ENCODE measurements at regions not wholly inside any gene's neighbourhood (a gene's known extent, or its start where the extent isn't known, plus 50 kb on each side); places are given as distances from the start of the nearest gene placed in this dataset.
"Not testable (repeated sequence)": the region's sequence is repeated elsewhere in the genome, so short reads cannot be mapped to it uniquely, and the experiment has no call there.

DNA sequence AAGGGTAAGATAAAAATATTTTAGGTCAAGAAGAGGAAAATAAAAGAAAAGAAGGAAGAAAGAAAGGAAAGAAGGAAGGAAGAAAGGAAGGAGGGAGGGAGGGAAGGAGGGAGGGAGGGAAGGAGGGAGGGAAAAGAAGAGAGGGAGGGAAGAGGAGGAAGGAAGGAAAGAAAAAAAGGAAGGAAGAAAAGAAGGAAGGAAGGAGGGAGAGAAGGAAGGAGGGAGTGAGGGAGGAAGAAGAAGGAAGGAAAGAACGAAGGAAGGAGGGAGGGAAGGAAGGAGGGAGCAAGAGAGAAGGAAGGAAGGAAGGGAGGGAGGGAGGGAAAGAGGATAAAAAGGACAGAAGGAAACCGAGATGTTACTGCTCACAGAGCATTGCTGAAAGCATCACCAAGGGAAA is 209.5 kb upstream of the PITRM1 start:
- Mint-ChIP-seq H3K9me3 (ENCODE audit: unreplicated experiment) (peaks cover 7% of the 10 kb centered on the region), H3K27ac (ENCODE audit: unreplicated experiment) (no peak overlapping the region), H3K27me3 (ENCODE audit: unreplicated experiment) (no peaks in the 10 kb centered on the region), H3K36me3 (ENCODE audit: unreplicated experiment) (no peaks in the 10 kb centered on the region), H3K4me3 (ENCODE audit: unreplicated experiment) (no peak overlapping the region), H3K4me1 (ENCODE audit: unreplicated experiment) (no peaks in the 10 kb centered on the region)
- TF ChIP-seq, protein P1, sequence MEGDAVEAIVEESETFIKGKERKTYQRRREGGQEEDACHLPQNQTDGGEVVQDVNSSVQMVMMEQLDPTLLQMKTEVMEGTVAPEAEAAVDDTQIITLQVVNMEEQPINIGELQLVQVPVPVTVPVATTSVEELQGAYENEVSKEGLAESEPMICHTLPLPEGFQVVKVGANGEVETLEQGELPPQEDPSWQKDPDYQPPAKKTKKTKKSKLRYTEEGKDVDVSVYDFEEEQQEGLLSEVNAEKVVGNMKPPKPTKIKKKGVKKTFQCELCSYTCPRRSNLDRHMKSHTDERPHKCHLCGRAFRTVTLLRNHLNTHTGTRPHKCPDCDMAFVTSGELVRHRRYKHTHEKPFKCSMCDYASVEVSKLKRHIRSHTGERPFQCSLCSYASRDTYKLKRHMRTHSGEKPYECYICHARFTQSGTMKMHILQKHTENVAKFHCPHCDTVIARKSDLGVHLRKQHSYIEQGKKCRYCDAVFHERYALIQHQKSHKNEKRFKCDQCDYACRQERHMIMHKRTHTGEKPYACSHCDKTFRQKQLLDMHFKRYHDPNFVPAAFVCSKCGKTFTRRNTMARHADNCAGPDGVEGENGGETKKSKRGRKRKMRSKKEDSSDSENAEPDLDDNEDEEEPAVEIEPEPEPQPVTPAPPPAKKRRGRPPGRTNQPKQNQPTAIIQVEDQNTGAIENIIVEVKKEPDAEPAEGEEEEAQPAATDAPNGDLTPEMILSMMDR (IDR thresholded peaks at IDR 0.05): no peak
- no peak for DNase-seq (ENCODE audit: extremely low spot score, unreplicated experiment)

DNA sequence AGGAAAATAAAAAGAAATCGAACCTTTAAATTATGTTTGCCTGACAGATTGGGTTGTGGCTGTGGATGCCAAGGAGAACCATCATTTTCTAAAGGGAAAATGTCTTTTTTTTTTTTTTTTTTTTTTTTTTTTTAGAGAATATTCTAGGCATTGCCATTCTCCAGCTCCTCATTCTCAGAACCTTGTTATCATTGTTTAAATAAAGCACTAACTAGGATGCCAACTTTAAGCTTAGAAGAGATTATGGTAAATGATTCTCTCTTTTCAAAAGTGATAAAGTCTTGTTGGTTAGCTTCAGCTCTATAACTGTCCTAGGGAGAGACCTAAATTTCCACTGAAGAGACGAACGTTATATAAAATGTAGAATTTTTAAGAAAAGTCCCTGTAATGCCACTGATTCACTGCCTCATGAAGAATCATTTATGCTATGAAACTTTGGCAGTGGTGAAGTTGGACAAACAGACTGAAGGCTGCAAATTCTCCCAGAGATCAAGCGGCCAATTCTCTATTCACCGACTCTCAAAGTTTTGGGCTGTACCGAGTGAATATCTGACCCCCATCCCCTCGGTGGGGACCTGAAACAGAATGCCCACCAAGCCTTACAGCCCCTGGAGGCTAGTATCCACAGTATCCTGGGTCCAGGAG is 207.9 kb upstream of the PITRM1 start:
- H3K4me1 Mint-ChIP-seq (ENCODE audit: unreplicated experiment): no peaks in the 10 kb centered on the region
- TF ChIP-seq, protein P1 (IDR thresholded peaks at IDR 0.05): no peak
- H3K27ac Mint-ChIP-seq (ENCODE audit: unreplicated experiment): no peak overlapping the region
- H3K36me3 Mint-ChIP-seq (ENCODE audit: unreplicated experiment): no peaks in the 10 kb centered on the region
- no peak for DNase-seq (ENCODE audit: extremely low spot score, unreplicated experiment)
- no peaks in the 10 kb centered on the region for H3K27me3 Mint-ChIP-seq (ENCODE audit: unreplicated experiment)
- H3K4me3 Mint-ChIP-seq (ENCODE audit: unreplicated experiment): no peak overlapping the region
- peaks cover 7% of the 10 kb centered on the region for H3K9me3 Mint-ChIP-seq (ENCODE audit: unreplicated experiment)

GRCh38 chr10:3376631-3377030 is 204.0 kb upstream of the PITRM1 start:
- TF ChIP-seq, protein P1 (IDR thresholded peaks at IDR 0.05): no peak
- H3K4me1 Mint-ChIP-seq (ENCODE audit: unreplicated experiment): no peaks in the 10 kb centered on the region
- no peak overlapping the region for H3K4me3 Mint-ChIP-seq (ENCODE audit: unreplicated experiment)
- no peaks in the 10 kb centered on the region for H3K36me3 Mint-ChIP-seq (ENCODE audit: unreplicated experiment)
- no peaks in the 10 kb centered on the region for H3K27me3 Mint-ChIP-seq (ENCODE audit: unreplicated experiment)
- no peaks in the 10 kb centered on the region for H3K9me3 Mint-ChIP-seq (ENCODE audit: unreplicated experiment)
- no peak overlapping the region for H3K27ac Mint-ChIP-seq (ENCODE audit: unreplicated experiment)
- no peak for DNase-seq (ENCODE audit: extremely low spot score, unreplicated experiment)

DNA sequence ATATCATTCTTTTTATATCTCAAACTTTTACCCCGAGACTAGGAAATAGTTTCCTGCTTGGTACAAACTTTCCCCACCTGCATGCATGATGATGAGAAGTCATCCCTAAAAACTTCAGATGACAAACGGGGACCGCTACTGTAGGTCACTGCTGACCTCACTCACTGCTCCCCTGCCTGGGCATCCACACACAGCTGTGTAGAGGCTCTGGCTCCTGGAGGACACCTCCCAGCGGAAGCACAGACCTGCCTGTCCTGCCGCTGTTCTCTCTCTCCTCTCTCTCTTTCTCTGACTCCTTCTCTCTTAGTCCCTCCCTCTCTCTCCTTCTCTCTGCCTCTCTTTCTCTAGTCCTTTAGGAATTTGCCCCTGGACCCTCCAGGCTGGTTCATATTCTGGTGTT is 202.9 kb upstream of the PITRM1 start:
- no peak for DNase-seq (ENCODE audit: extremely low spot score, unreplicated experiment)
- H3K4me3 Mint-ChIP-seq (ENCODE audit: unreplicated experiment): no peak overlapping the region
- TF ChIP-seq, protein P1 (IDR thresholded peaks at IDR 0.05): no peak
- H3K9me3 Mint-ChIP-seq (ENCODE audit: unreplicated experiment): no peaks in the 10 kb centered on the region
- no peak overlapping the region for H3K27ac Mint-ChIP-seq (ENCODE audit: unreplicated experiment)
- no peaks in the 10 kb centered on the region for H3K4me1 Mint-ChIP-seq (ENCODE audit: unreplicated experiment)
- no peaks in the 10 kb centered on the region for H3K36me3 Mint-ChIP-seq (ENCODE audit: unreplicated experiment)
- no peaks in the 10 kb centered on the region for H3K27me3 Mint-ChIP-seq (ENCODE audit: unreplicated experiment)

DNA sequence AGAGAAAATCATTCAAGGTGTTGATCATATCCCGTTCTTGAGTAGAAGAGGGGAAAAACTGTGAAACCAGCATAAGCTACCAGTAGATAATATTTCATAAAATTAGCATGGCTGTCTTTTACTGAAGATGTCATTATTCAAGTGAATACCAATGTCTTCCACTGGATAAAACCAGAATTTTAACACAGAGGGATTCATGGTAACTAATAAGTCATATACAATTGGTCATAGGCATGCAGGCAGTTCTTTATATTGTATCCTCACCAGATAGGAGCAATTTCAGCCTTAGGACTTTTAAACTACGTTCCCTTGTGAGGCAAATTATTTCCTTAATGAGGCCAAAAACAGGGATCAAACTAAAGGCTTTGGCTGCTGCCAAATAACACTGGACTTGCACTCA is 202.3 kb upstream of the PITRM1 start:
- Mint-ChIP-seq H3K36me3 (ENCODE audit: unreplicated experiment) (no peaks in the 10 kb centered on the region), H3K27ac (ENCODE audit: unreplicated experiment) (no peak overlapping the region), H3K9me3 (ENCODE audit: unreplicated experiment) (no peaks in the 10 kb centered on the region), H3K27me3 (ENCODE audit: unreplicated experiment) (no peaks in the 10 kb centered on the region), H3K4me1 (ENCODE audit: unreplicated experiment) (no peaks in the 10 kb centered on the region), H3K4me3 (ENCODE audit: unreplicated experiment) (no peak overlapping the region)
- no peak for DNase-seq (ENCODE audit: extremely low spot score, unreplicated experiment)
- TF ChIP-seq, protein P1 (IDR thresholded peaks at IDR 0.05): no peak

DNA sequence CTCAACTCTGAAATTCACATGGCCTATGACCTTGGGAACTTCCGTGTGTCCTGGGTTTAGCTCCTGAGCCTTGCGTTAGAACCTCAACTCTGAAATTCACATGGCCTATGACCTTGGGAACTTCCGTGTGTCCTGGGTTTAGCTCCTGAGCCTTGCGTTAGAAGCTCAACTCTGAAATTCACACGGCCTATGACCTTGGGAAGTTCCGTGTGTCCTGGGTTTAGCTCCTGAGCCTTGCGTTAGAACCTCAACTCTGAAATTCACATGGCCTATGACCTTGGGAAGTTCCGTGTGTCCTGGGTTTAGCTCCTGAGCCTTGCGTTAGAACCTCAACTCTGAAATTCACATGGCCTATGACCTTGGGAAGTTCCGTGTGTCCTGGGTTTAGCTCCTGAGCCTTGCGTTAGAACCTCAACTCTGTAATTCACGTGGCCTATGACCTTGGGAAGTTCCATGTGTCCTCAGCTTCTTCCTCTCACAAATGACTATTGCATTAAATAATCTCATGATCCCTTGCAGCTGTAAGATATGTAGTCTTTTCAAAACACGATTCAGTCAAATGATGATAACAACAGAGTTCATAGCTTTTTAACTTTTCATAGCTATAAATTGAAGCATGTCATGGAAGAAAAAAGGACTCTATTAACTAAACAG is 200.9 kb upstream of the PITRM1 start:
- not testable (repeated sequence) for DNase-seq (ENCODE audit: extremely low spot score, unreplicated experiment); H3K27me3 Mint-ChIP-seq (ENCODE audit: unreplicated experiment); H3K27ac Mint-ChIP-seq (ENCODE audit: unreplicated experiment); H3K36me3 Mint-ChIP-seq (ENCODE audit: unreplicated experiment); H3K4me1 Mint-ChIP-seq (ENCODE audit: unreplicated experiment); H3K4me3 Mint-ChIP-seq (ENCODE audit: unreplicated experiment); H3K9me3 Mint-ChIP-seq (ENCODE audit: unreplicated experiment)

Measured in osteocyte (in vitro differentiated cells).